GM19455 (cell line): ENCODE measurements at regions not wholly inside any gene's neighbourhood (a gene's known extent, or its start where the extent isn't known, plus 50 kb on each side); places are given as distances from the start of the nearest gene placed in this dataset.

Experiments
- ATAC-seq: cut with Tn5 transposase; IDR thresholded peaks from one replicate; pipeline ENCODE4 v1.9.1; 2021; ENCODE audit not compliant: unreplicated experiment

DNA sequence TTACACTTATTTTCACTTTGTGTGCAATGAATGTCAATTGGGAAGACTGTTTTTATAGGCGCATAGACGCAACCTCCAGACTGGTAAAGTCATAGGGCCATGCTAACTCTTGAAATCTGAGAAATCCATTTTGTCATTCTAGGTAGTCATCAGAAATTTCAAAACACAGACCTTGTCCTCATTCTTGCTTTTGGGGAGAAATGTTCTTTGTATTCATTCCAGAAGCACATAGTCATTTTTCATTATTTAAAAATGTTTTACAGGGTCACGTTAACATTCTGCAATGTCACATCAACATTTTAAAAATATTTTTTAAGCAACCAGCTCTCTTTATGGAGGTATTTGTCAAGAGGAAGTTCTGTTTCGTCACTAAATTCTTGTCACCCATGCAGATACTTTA is 898.4 kb downstream of the PDCD6IP start:
- no peak for ATAC-seq

DNA sequence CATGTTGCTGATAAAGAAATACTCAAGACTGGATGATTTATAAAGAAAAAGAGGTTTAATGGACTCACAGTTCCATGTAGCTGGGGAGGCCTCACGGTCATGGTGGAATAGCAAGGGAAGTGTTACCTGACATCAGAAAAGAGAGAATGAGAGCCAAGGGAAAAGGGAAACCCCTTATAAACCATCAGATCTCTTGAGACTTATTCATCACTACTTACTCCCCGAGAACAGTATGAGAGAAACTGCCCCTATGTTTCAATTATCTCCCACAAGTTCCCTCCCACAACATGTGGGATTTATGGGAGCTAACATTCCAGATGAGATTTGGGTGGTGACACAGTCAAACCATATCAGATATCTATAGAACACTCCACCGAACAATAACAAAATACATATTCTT is 904.6 kb downstream of the PDCD6IP start:
- ATAC-seq, result no peak

GRCh38 chr3:34724916-34725499 is 914.3 kb upstream of the ARPP21 start:
- ATAC-seq, result no peak

DNA sequence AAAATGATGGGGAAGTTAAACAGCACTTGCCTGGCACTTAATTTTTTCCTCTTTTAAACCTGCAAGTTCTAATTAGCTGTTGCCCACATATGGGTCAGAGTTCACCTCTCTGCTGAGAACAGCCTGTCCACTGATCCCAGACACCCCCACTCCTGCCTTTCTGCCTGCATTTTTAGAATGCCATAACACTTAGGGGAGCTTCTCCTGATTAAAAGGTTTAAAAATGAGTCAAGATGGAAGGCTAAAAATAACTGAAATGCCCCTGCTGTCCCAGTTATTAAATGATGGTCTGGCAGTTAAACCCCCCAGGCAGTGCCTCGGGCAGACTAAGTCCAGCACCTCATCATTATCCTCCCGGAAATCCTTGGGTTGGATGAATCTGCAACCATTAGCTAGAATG is 913.6 kb upstream of the ARPP21 start:
- no peak for ATAC-seq

- ATAC-seq, result no peak
Observed at GRCh38 chr3:34727700-34728099, 911.6 kb upstream of the ARPP21 start.

DNA sequence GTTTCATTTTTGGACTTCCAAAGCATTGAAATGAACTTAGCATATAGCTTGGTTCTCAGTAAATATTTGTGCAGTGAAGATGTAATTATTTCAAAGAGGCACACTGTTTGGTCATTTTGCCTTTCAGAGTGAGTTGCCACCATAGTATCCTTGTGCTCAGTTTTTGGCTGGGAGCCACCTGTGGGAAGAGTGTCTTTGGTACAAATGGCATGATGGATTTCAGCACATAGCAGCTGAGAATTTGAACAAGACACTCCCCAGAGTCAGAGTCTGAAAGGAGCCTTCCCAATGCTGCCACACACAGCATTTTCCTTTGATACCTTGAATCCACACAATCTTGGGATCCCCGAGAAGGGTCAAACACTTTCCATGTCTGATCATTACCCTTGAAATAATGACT is 897.2 kb upstream of the ARPP21 start:
- no peak for ATAC-seq

- ATAC-seq, result no peak
Observed at GRCh38 chr3:34758630-34759261, 880.6 kb upstream of the ARPP21 start.

GRCh38 chr3:34777386-34777785 is 861.9 kb upstream of the ARPP21 start:
- no peak for ATAC-seq

- no peak for ATAC-seq
Observed at GRCh38 chr3:34779092-34779491, 860.2 kb upstream of the ARPP21 start.

DNA sequence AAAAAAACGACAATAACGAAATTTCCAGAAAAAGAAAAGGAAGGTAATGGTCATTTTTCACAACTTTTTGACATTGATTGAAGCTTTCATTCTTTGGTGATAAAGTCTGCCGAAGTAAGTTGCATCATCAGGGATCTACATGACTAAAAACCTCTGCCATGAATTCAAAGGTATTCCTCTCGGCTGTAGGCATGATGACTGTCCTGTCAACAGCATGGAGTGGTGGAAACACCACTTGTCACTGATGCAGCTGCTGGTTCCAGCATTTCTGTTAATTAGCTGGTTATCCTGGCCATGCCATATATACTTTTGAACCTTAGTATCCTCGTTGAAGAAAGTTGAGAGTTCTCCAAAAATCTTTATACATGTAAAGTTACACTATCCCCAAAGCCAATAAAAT is 859.0 kb upstream of the ARPP21 start:
- ATAC-seq, result no peak

DNA sequence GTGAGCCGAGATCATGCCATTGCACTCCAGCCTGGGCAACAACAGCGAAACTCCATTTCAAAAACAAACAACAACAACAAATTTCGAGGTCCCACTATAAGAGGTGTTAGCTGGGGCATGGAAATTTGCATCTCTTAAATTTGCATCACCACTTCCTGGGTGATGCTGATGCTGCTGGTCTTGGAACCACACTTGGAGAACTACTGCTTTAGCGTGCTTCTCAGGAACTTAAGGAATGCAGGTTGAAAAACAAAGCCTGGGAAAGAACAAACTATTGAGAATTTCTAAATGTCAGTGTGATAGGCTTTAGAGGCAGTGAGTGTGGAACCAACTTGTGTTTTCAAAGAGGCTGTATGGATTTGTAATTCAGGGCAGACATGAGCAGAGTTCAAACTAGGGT is 858.4 kb upstream of the ARPP21 start:
- ATAC-seq, result no peak

DNA sequence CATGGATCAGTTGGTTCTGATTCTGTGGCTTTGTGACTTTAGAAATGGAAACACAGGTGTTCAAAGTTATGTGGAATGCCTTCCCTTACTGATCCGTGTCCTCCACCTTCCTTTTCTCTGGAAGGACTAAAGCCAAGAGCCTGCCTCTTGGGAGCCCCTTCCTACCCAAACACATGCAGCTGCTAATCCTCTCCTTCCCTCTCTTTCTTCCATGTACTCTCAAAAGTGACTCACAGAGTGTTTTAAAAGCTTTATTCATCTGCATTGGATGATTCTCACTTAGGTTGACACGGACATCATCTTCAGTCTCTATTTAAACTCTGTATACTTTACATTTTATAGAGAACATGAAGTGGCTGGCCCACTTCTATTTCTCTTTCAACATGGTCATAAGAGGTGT is 856.5 kb upstream of the ARPP21 start:
- no peak for ATAC-seq

- ATAC-seq, result no peak
Observed at GRCh38 chr3:34783876-34784275, 855.4 kb upstream of the ARPP21 start.

GRCh38 chr3:34793057-34793456 is 846.3 kb upstream of the ARPP21 start:
- ATAC-seq, result no peak

DNA sequence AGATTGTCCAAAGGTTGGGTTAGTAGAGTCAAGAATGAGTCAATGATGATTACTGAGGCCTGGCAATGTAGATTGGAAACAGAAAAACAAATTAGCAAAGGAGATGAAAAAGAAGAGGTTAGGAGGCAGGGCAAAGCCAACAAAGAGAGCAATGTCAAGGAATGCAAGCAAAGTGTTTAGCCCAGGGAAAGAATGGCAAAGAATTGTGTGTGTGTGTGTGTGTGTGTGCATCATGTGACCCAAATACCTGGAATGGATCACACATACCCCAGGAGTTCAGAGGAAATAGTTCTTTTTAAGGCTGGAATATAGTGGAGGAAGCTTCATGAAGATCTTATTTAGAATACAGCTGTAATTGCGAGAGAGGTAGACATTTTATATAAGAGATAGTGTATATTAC is 831.7 kb upstream of the ARPP21 start:
- ATAC-seq, result no peak

DNA sequence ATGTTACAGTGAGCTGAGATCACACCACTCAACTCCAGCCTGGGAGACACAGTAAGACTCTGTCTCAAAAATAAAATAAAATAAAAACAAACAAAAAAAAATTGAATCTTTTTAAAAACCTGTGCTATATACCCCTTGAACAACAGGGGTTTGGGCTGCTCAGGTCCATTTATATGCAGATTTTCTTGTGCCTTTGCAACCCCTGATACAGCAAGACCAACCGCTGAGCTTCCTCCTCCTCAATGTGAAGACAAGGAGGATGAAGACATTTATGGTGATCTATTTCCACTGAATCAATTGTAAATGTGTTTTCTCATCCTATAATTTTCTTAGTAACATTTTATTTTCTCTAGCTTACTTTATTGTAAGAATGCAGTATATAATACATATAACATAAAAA is 831.0 kb upstream of the ARPP21 start:
- ATAC-seq, result no peak

DNA sequence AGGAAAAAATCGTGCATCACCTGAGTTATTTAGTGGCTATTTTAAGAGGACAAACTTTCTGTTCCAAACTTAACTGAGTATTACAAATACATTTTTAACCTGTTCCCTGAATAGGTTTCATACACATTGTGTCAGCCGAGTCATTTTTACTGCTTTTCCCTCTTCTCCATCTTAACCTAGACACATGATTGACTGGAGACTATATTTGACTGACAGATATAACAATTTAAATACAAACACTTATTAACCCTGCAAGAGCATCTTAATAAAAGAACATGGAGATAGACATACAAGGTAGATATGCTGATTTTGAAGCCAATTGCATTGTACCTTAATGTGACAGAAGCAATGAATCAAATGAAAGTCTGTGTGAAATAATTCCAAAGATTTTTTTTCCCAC is 810.5 kb upstream of the ARPP21 start:
- ATAC-seq, result no peak

GRCh38 chr3:34832865-34833508 is 806.3 kb upstream of the ARPP21 start:
- ATAC-seq, result no peak

DNA sequence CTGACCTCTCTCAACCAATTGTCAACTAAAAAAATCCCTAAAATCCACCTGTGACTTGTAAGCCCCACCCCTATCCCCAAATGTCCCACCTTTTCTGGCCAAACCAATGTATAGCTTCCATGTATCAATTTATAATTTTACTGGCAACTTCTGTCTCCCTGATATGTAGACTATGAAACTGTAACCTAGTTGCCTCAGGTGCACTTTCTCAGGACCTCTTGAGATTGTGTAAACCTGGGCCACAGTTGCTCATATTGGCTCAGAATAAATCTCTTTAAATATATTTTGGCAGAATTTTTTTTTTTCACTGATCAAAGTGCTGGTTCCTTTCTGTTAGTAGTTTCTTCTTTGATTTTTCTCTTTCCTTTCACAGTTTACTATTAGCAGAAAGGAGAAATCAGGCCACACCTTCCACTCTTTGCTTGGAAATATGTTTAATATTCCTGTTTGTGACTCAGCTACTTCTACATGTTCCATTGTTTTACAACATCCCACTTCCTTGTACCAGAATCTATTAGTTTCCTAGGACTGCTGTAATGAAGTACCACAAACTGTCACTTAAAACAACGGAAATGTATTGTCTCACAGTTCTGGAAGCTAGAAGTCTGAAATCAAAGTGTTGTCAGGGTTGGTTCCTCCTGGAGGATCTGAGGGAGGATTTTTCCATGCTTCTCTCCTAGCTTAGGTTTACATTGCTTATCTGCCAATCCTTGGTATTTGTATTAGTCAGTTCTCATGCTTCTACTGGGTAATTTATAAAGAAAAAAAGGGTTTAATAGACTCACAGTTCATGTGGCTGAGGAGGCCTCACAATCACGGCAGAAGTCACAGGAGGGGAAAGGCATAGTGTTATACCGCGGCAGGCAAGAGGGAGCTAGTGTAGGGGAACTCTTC is 801.2 kb upstream of the ARPP21 start:
- ATAC-seq, result no peak

- ATAC-seq, result no peak
Observed at GRCh38 chr3:34842706-34843480, 796.4 kb upstream of the ARPP21 start.

DNA sequence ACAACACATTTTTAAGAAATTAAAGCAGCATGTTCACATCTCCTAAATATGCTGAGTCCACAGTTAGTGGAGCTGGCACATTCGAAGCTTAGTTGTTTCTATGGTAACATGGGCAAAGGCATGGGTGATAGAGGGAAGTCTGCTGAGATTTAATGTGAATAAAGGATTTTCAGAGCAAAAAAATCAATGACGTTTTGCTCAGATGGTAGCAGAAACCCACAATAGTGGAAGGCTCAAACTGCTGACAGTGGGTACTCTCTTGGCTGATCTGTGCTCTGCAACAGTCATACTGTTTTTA is 795.1 kb upstream of the ARPP21 start:
- no peak for ATAC-seq
